Amygdala (tissue), 56 donors: ENCODE measurements at regions not wholly inside any gene's neighbourhood (a gene's known extent, or its start where the extent isn't known, plus 50 kb on each side); places are given as distances from the start of the nearest gene placed in this dataset.
"Not testable (repeated sequence)": the region's sequence is repeated elsewhere in the genome, so short reads cannot be mapped to it uniquely, and the experiment has no call there.

Experiments
- DNase-seq, 56 donors: peaks; one replicate each; lab custom pipeline; 2025; lab: John Stamatoyannopoulos, UW

DNA sequence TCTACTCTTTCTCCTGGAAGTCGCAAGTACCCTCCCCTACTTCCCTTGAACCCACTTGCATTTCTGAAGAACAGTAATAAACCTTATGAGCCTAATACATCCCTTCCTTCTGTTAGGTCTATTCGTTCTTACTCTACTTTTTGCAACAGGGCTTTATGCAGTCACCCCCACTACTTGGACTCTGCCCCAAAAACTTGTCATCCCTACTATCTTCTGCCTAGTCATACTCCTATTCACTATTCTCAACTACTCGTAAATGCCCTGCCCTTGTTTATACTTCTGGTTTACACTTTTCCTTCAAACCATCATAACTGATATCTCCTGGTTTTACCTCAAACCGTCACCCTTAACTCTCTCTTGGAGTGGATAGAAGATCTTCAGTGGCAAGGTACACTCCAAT, 55.2 kb upstream of the SLIT2 start:
- DNase-seq, result no peak

DNA sequence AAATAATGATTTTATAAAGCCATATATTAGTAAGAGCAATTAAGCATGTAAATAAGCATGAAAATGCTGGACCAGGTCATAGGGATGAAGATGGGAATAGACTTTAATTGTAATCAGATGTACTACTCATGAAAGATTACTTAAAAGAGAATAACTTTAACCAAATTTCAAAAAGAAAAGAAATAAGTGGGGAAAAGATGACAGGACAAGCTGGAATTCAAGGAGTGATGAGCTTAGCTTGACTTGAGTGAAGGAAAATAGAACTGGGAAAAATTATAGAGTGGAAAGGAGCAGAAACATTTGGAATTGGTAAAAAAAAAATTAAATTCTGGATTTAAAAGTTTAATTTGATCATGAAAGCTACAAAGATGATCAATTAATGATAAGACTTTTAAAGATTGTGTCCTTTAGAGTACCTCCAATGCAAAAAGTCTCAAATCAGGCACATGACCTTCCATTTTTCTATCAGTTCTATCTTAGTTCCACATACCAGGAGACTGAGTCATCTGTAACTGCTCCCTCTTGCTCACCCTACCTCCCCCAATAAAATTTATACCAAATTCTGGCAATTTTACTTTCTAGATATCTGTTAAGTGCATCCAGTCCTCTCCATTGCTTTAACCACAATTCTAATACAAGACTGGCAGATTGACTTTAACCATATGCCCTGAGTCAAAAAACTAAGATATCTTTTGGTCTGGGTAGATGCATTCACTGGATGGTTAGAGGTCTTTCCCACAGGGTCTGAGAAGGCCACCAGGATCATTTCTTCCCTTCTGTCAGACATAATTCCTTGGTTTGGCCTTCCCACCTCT, 56.4 kb upstream of the SLIT2 start:
- no peak for DNase-seq

DNA sequence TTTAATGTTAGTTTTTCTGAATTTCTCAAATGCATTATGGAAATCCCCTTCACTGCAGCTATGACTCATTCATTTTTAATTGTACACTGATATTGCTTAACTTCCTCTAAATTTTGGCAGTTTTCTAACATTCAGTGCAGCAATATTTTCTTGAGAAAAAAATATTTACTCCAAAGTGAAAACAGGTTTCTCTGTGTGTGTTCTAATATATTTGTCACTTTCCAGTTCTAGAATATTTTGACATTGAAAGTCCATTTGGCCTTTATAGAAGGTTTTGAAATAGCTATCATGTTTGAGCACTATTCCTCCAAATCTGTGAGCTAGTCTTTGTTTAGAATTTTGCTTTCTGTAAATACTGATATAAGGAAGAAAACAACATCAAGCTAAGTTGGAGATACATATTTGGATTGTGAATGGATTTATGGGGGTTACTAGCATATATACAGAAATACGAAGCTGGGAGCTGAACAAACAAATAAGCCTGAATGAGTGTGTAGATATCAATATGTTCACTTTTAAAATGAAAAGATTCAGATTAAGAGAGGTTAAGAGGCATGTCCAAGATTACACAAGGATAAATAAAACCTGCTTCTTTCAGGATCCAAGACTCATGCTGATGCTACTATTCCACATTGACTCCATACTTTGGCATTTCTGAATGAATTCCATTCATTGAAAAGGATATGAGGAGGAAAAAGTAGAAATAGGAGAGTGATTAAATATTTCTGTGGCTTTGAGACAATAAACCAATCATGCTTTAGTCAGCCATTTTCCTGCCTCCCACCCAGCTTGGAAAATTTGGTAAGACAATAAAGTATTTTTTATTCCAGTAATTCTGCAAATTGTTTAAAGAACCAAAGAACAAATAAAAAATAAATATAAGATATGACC, 57.3 kb upstream of the SLIT2 start:
- DNase-seq, result no peak

DNA sequence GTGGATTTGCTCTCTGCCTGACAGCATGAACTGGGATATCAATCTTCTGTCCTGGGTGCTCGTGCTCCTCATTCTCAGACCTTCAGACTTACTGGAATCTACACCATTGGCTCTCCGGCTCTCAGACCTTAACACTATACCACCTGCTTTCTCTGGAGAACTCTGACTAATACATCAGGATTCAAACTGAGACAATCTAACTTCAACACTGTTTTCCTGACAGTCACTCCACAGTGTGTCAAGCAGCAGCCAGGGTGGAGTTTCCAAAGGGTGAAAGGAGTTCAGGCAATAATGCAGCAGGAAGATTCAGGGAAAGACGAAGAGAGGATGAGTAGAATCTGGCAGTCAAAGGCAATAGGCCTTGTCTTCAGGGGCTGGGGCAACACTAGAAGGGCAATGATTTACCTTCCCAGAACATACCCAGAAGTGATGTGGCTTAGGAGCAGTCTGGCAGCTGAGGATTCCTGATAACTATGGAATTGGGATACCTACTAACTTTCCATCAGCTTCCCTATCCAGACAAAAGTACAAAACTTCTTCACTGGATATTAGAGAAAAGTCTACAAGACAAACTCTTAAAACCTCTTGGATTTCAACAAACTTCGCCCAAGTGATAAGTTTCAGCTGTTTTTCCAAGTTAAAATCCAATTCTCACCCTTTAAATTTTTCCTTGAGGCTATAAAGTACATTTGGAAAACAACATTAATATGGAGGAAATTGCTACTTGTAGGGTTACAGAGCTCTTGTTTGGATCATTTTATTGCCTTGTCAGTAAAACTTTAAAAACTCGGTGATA, 58.4 kb upstream of the SLIT2 start:
- DNase-seq, result no peak

DNA sequence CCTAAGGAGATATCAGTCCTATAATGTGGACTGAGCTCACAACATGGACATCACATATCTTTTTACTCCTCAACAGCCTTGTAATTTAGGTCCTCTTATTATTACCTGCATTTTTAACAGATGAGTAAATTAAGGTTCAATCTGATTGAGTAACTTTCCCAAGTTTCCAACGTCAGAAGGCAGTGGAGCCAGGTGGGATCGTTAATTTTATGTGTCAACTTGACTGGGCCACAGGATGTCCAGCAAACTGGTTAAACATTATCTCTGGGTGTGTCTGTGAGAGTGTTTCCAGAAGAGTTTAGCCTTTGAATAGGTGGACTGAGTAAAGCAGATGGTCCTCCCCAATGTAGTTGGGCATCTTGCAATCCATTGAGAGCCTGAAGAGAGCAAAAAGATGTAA, 59.0 kb upstream of the SLIT2 start:
- no peak for DNase-seq

DNA sequence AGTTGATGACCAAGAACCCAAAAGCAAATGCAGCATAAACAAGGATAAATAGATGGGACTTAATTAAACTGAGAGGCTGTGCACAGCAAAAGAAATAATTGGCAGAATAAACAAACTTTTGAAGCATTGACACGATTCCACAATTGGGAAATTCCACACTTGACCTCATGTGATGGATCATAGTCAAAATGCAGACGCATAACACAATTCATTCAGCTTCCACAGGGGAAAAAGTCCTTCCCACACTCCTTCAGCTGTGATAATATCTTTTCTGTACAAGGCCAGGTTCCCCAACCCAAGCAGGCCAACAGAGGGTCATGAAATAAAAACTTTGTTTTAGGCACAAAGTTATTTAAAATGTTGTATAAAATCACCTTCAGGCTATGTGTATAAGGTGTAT, 66.6 kb upstream of the SLIT2 start:
- no peak for DNase-seq

DNA sequence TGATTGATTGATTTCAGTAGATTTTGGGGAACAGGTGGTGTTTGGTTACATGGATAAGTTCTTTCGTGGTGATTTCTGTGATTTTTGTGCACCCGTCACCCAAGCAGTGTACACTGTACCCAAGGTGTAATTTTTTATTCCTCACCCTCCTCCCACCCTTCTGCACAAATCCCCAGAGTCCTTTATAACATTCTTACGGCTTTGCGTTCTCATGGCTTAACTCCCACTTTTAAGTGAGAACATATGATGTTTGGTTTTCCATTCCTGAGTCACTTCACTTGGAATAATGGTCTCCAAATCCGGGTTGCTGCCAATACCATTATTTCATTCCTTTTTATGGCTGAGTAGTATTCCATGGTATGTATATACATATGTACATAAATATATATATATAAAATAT, 68.6 kb upstream of the SLIT2 start:
- not testable (repeated sequence) for DNase-seq

DNA sequence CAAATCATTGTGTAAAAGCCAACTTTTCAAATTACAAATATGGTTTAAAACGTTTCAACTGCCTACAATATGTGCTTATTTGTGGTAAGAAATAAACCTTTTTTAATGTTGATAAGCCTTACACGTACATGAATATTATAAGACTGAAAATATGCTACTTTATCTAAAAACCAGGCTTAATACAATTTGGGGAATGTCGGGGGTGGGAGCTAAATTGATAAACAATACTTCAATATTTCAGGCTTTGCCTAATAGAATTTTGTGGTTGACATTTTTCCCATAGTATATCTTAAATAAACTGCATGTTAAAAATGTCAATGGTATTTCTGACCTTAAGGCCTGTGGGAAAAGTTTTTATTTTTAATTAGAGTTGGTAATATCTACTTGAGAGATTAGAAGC, 69.8 kb upstream of the SLIT2 start:
- no peak for DNase-seq

DNA sequence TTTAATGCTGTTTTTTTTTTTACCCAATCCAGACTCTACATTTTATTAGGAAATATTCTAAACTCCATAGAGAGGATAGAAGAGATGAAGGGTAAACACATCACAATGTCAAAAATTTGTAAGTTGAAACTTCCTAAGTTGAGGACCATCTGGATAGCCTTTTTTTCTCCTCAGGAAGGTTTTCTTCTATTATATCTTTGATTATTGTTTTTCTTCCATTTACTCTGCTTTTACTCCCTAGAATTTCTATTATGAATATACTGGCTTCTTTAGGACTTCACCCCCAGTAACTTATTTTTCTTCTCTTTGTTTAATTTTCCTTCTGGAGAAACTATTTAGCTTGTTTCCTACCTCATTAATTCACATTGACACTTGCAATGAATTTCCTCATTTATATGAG, 71.2 kb upstream of the SLIT2 start:
- DNase-seq, result no peak

DNA sequence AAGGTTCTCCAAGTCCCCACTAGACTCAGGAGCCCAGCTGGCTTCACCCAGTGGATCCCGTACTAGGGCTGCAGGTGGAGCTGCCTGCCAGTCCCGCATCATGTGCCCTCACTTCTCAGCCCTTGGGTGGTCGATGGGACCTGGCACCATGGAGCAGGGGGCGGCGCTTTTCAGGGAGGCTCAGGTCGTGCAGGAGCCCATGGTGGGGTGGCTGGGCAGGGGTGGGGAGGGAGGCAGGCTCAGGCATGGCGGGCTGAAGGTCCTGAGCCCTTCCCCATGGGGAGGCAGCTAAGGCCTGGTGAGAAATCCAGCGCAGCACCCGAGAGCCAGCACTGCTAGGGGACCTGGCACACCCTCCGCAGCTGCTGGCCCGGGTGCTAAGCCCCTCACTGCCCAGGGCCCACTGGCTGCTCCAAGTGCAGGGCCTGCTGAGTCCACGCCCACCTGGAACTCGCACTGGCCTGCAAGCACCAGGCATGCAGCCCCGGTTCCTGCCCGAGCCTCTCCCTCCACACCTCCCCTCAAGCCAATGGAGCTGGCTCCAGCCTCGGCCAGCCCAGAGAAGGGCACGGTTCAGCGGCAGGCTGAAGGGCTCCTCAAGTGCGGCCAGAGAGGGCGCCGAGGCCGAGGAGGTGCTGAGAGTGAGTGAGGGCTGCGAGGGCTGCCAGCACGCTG, 72.7 kb upstream of the SLIT2 start:
- peak in 1 of 56 donors; percentile 1 for DNase-seq

DNA sequence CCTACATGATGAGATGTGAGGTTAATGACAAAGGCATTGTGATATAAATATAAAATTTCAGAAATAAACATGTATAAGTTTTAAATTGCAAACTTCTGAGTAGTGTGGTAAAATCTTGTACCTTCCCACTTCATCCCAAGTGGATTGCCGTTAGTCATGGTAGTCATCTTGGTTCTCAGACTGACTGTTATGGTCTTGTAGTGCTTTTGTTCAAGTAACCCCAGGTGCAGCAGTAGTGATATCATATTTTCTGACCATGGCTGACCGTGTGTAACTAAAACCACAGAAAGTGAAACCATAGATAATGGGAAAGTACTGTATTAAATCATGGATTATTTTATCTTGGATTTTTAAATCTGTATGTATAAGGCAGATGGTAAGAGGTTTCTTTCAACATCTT, 74.8 kb upstream of the SLIT2 start:
- no peak for DNase-seq

DNA sequence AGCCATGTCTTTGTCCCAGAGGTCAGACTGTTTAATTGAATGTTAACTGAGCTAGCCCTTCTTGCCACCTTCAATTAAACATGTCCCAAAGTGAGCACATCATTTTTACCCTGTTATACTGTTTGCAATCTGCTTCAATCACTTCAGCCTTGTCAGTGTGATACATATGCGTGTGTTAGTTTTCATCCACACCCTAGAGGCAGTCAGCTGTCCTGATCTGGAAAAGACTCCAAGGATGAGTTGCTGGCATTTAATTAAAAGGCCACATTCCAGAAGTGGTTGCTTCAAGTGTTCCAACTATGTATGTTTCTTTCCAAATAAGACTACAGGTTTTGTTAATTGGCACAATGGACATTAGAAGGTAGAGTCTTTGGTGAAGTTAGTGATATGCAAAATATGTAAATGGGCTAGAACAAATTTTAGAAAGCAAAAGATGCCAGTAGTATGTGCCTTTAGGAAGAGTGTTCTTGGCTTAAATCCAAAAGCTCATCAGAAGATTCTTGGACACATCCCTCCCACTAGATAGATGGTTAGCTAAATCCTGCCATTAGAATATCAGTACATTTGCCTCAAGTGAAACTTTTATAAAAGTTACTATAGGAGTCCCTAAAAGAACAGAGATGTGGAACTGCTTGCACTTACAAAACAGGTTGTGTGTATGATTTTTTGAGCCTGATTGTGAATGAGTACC, 79.5 kb upstream of the SLIT2 start:
- DNase-seq, result no peak

DNA sequence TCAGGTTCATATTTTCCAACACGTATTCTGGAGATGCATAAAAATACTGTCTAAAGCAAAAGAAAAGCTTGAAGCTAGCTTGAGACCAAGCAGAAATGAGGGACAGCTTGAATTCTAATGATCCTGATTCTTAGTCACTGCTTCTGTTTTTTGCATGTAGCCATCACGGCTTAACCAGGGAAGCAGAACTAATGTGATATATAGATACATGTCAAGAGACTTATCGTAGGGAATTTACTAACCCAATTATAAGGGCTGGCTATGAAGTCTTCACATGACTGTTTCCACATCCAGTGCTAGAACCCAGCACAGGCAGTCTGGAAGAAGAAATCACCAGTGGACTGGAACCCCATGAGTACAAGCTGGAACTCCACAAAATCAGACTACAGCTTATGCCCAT, 85.2 kb upstream of the SLIT2 start:
- DNase-seq, result no peak

DNA sequence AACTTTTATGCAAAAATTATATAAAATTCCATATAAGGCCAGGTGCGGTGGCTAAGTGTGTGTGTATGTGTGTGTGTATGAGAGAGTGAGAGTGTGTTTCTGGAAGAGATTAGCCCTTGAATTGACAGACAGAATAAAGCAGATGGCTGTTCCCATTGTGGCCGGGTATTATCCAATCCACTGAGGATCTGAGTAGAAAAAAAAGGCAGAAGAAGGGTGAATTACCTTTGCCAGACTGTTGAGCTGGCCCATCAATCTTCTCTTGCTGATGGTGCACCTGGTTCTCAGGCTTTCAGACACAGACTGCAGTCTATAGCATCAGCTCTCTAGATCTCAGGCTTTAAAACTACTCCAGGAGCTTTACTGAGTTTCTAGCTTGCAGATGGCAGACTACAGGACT, 92.2 kb upstream of the SLIT2 start:
- no peak for DNase-seq

DNA sequence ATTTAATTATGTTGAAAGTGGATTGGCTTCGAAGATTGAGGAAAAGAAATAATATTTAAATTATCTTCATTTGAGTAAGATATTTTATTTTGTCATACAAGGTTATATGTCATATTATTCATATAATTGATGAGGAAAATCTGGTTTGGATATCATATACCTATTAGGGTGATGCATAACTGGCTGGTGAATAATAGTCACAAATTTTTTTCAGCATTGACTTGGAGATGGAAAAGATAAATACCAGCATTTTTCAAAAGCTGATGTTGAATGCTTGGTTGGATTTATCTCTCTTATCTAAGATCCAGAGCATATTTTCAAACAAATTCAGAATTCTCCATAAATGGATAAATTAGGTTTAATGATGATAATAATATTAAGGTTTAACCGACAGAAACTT, 93.5 kb upstream of the SLIT2 start:
- DNase-seq, result no peak

DNA sequence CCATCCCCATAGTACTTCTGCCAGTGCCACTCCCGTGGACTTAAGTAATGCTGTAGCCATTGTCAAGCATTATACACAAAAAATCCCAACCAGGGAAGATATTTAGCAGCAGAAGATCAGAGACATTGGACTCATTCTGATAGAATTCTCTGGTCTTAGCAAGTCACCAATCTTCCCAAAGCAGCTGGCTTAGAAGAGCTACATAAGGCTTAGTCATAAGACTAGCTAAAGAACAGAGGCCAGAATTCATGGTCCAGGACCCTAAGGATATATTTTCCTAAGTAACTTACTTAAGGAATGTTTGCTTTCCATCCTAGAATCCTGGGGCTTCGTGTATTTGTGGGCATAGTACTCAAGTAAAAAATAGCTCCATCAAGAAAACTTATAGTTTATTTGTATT, 100.3 kb upstream of the SLIT2 start:
- no peak for DNase-seq

DNA sequence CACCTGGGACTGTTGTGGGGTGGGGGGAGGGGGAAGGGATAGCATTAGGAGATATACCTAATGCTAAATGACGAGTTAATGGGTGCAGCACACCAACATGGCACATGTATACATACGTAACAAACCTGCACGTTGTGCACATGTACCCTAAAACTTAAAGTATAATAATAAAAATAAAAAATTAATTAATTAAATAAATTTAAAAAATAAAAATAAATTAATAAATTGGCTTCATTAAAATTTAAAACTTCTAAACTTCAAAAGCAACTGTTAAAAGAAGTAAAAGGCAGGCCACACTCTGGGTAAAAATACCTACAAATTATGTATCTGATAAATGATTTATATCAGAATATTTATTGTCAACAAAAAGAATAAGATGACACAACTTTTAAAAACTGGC, 102.6 kb upstream of the SLIT2 start:
- DNase-seq, result not testable (repeated sequence)

DNA sequence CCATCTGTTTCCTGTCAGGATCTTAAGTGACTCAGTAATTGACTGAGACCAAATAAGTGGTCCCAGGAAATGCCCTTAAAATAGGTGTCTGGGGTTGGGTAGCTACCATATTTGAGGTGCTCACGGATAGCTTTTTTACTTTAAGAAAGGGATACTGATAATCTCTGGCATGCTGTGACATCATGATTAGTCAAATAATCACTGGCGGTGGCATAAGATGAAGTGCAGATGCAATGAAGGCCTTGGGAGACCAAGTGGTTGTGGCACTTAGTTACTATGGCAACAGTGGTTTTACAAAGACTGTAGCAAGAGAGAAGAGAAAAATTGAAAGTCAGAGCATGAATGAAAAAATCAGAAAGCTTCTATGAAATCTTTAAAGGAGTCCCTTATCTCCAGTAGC, 114.5 kb upstream of the SLIT2 start:
- no peak for DNase-seq

DNA sequence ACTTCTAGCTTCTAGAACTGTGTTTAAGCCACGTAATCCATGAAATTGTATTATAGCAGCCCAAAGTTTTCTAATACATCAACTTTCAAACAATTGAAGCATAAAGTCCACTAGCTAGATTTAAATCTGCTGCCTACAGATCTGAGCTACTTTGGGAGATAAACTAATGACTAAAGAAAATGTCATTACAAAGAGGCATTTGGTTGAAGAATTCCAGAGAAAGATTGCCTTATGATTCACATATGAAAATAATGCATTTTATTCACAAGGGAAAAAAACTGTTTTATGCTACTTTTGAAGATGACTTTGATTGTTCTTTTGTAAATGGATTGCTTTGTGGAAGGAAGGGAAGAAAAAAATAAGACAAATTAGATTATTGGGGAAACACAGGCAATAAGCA, 124.1 kb upstream of the SLIT2 start:
- DNase-seq, result no peak

DNA sequence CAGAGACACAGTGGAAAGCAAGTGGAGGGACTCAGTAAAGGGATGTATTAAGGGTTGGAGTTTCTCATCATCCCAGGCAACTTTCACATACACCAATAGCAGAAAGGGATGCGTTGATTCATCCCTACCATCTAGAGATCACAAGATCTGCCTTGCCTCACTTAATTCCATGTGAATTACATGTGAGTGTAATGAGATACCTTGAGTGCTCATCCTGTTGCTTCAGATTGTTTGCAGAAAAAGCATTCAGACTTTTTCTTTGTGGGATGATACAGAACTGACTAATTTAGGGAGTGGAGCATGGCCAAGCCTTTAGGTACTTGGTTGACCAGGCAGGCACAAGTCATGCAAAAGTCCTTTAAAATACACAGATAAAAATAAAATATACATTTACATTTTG, 124.8 kb upstream of the SLIT2 start:
- DNase-seq, result no peak
